ENCODE measurements at regions not wholly inside any gene's neighbourhood (a gene's known extent, or its start where the extent isn't known, plus 50 kb on each side); places are given as distances from the start of the nearest gene placed in this dataset.

DNA sequence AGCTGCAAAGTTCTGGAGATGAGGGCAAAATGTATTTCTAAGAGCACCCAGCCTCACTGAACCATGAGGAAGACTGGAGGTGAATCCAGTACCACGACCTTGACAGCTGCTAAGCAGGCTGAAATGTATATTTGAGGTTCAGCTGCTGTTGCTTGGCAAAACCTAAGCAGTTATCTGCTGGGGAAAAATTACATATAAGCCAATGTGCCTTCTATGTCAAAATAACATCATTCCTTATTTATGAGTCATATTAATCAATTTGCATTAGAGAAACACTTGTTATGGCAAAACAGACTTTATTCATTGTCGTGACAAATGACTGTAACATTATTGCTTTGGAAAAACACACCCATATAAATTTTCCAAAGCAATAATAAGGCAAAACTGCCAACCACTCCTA, 560.5 kb upstream of the NR5A2 start:
- TF ChIP-seq, protein P1, sequence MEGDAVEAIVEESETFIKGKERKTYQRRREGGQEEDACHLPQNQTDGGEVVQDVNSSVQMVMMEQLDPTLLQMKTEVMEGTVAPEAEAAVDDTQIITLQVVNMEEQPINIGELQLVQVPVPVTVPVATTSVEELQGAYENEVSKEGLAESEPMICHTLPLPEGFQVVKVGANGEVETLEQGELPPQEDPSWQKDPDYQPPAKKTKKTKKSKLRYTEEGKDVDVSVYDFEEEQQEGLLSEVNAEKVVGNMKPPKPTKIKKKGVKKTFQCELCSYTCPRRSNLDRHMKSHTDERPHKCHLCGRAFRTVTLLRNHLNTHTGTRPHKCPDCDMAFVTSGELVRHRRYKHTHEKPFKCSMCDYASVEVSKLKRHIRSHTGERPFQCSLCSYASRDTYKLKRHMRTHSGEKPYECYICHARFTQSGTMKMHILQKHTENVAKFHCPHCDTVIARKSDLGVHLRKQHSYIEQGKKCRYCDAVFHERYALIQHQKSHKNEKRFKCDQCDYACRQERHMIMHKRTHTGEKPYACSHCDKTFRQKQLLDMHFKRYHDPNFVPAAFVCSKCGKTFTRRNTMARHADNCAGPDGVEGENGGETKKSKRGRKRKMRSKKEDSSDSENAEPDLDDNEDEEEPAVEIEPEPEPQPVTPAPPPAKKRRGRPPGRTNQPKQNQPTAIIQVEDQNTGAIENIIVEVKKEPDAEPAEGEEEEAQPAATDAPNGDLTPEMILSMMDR (IDR thresholded peaks at IDR 0.05; ENCODE audit: insufficient read depth, low read length, poor library complexity, severe bottlenecking) = no peak
- no peak for TF ChIP-seq EZH2phosphoT487 (conservative IDR thresholded peaks at IDR 0.05; ENCODE audit: low read length)
